ENCODE measurements at regions not wholly inside any gene's neighbourhood (a gene's known extent, or its start where the extent isn't known, plus 50 kb on each side); places are given as distances from the start of the nearest gene placed in this dataset.

DNA sequence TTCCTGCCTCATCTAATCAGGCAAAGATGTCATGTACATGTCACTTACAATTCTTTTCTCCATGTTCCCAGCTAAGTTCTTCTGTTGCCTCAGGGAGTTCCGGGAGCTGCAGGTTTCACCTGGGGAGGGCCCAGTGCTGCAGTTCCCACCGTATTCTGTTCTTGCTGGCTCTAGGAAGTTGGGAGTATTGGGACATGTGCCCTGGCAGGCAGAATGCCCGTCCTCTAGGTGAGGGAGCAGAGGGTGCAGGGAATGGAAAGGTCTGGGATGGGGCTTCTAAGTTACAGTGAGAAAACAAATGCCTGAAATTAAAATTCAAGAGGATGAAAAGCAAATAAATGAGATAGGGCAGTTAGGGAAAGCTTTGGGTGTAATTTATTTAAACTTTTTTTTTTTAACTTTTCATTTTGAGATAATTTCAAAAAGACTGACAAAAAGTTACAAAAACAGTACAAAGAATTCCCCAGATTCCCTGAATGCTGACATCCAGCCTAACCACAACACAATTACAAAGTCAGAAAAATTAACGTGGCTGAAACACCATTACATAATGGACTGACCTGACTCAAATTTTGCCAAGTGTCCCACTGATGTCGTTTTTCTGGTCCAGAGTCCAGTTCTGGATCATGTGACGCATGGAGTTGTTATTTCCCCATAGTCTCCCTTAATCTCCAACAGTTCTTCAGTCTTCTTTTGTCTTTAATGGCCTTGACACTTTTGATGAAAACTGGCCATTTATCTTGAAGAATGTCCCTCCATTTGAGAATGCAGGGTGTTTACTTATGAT is 187.2 kb upstream of the MYL2 start:
- no peak for DNase-seq (ENCODE audit: low read depth)

GRCh38 chr12:111105294-111105693 is 184.9 kb upstream of the MYL2 start:
- DNase-seq (ENCODE audit: low read depth), result no peak

DNA sequence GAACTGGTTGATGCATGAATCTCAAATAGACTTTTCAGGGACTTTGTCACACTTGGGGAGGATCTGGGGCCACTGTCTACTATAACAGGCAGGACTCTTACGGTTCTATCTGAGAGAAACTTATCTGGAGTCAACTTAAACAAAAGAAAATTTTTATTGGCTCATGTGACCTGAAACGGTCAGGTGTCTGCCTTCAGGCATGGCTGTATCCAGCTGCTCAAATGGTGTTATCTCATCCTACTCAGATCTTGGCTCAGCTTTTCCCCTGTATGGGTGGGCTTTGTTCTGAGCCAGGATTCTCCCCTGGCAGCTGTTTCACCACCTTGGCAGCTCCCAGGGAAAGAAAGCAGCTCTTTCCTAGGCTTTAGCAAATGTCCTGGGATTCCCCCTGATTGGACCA is 183.2 kb upstream of the MYL2 start:
- DNase-seq (ENCODE audit: low read depth), result no peak

DNA sequence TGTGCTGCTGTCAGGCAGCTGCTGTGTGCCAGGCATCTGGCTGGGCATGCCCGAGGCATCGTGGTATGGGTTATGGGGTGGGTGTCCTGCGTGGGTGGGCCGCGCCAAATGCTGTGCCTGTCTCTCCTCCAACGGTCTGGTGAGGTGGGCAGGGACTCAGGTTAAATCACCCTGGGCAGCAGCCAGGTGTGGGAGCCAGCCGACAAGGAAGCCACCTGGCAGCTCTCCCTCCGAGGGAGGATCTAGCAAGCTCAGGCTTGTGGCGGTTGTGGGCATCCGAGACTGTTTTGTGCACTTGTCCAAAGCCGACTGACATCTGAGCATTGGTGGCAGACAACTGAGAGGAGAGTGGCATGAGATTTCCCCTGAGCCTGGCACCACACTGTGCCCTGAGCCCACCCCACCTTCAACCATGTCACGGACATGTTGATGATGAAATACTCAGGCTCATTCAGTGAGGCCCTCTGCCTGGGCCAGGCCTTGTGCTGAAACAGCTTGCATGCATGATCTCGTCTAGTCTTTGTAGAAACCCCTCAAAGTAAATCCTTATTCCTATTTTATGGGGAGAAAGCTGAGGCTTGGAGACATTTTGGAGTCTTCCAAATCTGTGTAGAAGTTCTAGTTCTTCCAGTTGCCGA is 181.8 kb upstream of the MYL2 start:
- no peak for DNase-seq (ENCODE audit: low read depth)

- no peak for DNase-seq (ENCODE audit: low read depth)
Observed at GRCh38 chr12:111101003-111101402, 180.6 kb upstream of the MYL2 start.

- DNase-seq (ENCODE audit: low read depth), result no peak
Observed at GRCh38 chr12:111100554-111100953, 180.2 kb upstream of the MYL2 start.

DNA sequence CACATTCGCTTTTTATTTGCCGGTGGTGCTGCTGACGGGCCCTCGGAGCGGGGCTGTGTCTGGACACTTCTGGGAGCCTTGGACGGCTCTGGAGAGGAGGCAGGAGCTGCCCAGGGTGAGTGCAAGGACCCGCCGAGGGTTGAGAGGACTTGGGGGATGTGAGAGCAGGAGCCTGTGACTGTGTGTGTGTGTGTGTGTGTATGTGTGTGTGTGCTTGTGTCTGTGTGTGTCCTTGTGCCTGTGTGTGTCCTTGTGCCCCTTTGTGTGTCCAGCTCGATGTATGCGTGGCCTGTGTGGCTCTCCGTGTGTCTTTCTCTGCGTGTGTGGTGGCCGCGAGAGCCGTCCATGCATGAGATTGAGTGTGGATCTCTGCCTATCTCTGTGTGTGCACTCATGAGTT is 179.6 kb upstream of the MYL2 start:
- no peak for DNase-seq (ENCODE audit: low read depth)

- no peak for DNase-seq (ENCODE audit: low read depth)
Observed at GRCh38 chr12:111099186-111099585, 178.8 kb upstream of the MYL2 start.

DNA sequence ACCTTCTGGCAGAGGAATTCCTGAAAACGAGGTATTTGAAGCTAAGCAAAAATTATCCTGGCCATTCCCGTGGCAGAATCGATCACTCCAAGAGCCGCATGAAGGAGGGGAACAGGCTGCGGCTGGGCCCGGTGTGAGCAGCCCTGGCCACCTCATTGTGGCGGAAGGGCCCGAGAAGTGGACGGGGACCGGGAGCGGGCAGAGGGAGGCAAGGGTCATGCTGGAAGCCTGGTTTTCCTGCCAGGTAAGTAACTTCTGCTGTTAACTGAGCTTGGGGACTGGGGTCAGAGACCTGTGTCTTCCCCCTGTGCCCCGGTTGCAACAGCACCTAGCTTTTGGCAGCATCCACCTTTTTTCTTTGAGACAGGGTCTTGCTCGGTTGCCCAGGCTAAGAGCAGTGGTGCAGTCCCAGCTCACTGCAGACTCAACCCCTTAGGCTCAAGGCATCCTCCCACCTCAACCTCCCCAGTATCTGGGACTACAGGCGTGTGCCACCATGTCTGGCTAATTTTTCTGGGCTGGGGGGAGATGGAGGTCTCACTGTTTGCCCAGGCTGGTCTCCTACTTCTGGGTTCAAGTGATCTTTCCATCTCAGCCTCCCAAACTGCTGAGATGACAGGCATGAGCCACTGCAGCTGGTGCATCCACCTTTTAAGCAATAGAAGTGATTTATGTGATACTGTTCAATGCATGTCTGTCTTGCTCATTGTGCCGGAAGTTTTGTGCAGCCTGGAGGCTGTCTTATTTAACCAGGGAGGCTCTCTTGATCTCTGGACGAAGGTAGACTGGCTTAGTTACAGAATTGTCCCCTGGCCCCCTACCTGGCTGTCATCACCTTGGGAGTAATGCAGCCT is 174.0 kb upstream of the MYL2 start:
- no peak for DNase-seq (ENCODE audit: low read depth)

GRCh38 chr12:111093428-111094142 is 173.2 kb upstream of the MYL2 start:
- peak; percentile 6 for DNase-seq (ENCODE audit: low read depth)

DNA sequence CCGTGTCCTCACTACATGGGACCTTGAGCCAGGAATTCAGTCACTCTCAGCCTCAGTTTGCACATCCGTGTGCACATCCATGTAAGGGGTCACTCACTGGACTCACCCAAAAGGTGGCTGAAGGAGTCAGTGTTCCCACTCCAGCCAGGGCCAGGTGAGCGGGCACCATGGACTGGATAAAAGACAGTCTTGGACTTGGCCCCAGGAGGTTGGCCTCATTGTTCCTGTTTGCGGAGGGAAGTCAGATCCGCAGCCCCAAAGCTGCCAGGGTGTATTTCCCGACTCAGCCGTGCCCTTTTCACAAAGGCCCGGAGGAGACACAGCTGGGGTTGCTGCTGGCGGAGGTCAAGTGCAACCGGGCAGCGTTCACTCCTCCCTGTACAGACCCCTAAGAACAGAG is 170.7 kb upstream of the MYL2 start:
- DNase-seq (ENCODE audit: low read depth), result no peak

GRCh38 chr12:111089616-111090015 is 169.2 kb upstream of the MYL2 start:
- no peak for DNase-seq (ENCODE audit: low read depth)

DNA sequence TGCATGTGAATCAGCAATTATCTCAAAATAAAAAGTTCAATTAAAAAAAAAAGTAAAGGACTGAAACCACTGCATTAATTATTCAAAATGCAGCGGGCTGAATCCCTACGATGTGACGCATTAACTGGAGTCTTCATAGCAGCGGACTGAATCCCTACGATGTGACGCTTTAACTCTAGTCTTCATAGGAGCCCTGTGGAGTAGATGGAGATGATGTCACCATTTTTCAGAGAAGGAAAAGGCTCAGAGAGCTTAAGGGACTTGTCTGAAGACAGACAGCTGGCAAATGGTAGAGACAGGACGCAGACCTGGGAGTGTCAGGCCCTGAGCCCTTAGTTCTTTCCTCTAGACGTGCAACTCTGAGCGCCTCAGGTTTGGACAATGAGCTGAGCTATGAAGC is 168.0 kb upstream of the MYL2 start:
- no peak for DNase-seq (ENCODE audit: low read depth)

DNA sequence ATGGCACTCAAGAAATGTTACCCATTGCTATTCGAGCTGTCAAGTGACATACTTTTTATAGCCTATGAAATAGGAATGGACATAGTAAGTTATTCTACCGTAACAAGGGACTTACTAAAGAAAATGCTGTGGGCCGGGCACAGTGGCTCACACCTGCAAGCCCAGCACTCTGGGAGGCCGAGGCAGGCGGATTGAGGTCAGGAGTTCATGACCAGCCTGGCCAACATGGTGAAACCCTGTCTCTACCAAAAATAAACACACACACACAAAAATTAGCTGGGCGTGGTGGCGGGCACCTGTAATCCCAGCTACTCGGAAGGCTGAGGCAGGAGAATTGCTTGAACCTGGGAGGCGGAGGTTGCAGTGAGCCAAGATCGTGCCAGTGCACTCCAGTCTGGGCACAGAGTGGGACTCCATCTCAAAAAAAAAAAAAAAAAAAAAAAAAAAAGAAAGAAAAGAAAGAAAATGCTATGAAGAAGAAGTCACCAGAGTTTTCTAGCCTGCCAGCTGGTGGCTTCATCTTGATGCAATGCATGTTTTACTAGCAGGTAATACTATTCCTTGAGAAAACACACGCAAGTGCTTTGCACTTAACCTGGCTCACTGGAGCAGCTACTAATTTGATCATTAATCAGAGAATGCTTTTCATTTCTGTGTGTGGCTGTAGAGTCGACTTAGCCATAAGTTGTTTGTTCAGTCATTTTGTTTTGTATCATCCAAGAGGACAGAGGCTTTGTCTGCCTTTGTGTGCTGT is 166.7 kb upstream of the MYL2 start:
- DNase-seq (ENCODE audit: low read depth), result no peak

- no peak for DNase-seq (ENCODE audit: low read depth)
Observed at GRCh38 chr12:111085096-111085495, 164.7 kb upstream of the MYL2 start.

GRCh38 chr12:111084605-111085004 is 164.2 kb upstream of the MYL2 start:
- DNase-seq (ENCODE audit: low read depth), result no peak

DNA sequence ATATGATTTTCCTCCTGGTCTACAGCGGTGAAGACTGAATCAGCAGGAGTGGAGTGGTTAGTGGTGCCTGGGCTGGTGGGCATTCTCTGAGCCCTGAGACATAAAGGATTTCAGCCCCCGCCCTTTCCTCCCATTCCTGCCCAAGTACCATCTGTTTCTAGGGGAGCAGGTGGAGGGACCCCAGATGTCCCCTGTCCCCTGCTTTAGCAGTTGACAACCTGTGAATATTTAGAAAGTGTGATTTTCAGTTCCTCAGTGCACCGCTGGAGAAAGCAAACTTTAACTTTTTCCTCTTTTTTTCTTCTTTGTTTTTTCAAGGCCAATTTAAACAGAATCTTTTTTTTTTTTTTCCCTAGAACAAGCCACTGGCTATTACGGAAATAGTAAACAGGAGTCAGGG is 163.8 kb upstream of the MYL2 start:
- no peak for DNase-seq (ENCODE audit: low read depth)

- DNase-seq (ENCODE audit: low read depth), result no peak
Observed at GRCh38 chr12:111081600-111081999, 161.2 kb upstream of the MYL2 start.

DNA sequence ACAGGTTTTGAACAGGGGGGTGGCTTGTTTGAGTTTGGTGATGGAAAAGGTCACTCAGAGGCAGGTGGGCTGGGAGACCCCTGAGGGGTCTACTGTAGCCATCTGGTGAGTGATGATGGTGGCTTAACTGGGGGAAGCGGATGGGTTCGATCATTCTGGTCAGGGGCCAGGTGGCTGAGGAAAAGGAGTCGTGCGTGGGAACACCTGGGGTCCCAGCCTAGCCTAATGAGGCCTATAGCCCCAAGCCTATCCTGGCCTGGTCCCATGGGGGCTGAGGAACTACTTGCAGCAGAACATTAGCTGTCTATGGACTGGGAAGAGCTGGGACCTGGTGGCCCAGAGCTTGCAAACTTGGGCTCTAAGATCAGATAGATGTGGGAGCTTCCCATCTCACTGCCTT is 158.4 kb upstream of the MYL2 start:
- DNase-seq (ENCODE audit: low read depth), result no peak

DNA sequence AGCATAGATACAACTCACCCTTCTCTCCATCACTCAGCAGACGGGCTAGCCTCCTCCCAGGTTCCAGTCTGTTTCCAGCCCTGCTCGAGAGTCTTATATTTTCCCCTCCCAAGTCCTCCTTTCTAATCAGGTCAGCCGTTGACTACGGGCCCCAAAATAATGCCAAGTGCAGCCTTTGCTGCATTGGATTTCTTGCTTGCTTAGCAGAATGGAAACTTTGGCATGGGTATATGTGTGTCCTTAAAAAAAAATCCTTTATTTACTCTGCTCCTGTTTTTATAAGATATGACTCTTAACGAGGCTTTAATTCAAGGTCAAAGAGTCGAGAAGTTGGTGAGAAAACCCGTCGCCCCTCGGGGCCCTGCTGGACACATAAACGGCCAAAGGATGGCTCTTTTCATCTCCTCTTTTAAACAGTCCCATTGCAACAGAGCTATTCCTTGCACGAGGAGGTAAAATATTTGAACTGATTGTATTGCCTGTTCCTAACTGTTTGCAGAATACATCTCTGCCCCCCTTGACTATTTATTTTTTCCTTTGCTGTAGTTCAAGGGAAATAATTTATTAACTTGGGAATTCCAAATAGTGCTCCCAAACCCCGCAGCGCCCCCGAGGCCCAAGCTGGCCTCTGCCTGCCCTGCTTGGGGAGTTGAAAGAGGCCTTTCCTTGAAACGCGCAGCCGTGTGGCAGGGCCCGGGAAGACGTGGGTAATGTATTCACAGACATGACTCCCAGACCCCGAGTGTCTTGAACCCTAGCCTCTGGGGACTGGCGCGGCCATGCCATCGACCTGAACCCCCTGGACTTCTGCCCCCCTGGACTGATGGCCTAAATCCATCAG is 156.5 kb upstream of the MYL2 start:
- DNase-seq (ENCODE audit: low read depth), result no peak

DNA sequence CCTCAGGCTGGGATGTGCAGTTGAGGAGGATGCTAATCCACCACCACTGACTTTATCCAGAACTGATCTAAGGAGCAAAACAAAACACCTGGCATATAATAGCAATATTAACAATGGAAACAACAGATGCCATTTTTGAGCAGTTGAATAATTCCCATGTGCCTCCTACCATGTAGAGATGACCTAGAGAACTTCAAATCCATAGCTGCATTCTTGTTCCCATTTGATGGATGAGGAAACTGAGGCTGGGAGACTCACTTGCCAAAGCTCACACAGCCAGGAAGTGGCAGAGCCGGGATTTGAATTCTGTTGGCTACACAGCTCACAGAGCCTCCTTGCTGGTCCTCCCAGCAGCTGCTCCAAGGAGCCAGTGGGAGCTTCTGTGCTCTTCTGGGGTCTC is 155.8 kb upstream of the MYL2 start:
- no peak for DNase-seq (ENCODE audit: low read depth)

Data from activated T-cell treated with anti-CD3 and anti-CD28 coated beads for 48 hours (primary cell).